NOMO-1 (cell line): ENCODE measurements at regions not wholly inside any gene's neighbourhood (a gene's known extent, or its start where the extent isn't known, plus 50 kb on each side); places are given as distances from the start of the nearest gene placed in this dataset.
A peak's percentile ranks its signal among the peaks of the same experiment; 100 is the strongest.

Source experiments
- DNase-seq, 2 experiments: peaks; one replicate each; lab custom pipeline; 2025; ENCODE audit not compliant: unreplicated experiment in 2 of 2; lab: John Stamatoyannopoulos, UW

DNA sequence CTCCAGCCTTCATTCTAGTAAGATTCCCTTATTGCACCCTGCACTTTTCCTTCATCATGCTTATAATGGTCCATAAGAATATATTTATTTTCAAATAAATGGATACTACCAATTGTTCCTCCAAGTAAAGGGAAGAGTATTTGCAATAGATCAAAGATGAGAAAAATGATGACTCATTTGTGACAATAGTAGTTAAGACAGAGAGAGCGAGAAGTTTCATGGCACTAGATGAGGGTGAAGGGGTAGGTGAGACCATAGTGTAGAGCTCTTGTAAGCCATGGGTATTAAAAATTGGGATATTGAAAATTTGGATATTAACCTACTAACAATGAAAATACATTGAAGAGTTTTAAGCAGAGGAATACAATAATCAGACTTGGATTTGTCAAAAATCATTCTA lies 404.6 kb downstream of the EFNA5 start:
- DNase-seq, result no peak

- no peak for DNase-seq
Observed at GRCh38 chr5:107265193-107265592, 405.5 kb downstream of the EFNA5 start.

DNA sequence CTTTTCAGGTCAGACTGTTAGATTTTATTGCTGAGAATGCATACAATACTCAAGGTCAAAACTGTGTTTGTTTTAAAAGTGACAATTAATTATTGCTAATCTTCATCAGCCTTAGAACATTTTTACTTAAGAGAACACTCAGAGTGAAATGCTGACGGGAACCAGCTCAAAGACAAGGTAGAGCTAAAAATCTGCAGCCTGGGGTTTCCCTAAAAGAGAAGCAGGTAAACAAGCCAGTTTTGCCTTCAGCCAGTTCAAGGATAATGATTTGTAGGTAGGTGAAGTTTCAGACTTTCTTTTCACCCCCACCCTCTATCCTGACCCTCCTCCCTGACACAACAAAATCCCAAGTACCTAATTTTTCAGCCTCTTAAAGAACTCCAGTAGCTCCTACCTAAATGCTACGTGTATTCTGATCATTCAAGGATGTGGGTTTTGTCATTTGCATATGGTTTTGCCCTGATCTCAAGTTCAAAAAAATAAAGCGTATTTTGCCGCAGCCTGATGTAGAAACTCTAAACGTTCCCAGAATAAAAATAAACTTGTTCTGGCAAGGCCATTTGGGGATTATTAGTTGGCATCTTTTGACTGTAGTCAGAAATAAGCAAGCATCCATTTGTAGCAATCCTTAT lies 407.2 kb downstream of the EFNA5 start:
- DNase-seq, result no peak

DNA sequence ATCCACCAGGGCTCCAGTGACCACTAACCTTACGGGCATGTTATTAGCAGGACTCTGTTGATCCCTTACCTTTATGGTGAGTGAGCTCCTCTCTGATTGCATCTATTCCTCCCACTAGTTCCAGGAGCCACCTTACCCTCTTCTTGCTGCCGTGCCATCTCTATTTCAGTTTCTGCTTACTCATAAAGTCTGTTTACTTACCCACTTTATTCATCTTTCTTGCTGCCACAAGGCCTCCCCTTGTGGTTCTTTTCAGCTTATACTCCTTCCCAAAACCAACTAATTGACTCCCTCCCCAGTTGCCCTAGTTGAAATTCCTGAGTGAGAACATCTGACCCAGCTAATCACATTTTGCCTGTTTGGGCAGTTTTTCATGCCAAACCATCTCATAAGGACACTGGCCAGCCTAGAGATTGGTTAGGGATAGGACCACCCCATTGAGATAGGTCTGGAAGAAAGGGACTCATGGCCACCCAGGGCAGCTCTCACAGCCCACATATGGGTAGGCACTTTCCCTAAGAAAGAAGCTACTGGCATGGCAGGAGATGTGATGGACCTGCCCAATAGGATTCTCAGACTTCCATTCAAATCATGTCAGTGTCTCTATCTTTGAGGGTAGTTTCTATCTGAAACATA lies 412.7 kb downstream of the EFNA5 start:
- no peak for DNase-seq

DNA sequence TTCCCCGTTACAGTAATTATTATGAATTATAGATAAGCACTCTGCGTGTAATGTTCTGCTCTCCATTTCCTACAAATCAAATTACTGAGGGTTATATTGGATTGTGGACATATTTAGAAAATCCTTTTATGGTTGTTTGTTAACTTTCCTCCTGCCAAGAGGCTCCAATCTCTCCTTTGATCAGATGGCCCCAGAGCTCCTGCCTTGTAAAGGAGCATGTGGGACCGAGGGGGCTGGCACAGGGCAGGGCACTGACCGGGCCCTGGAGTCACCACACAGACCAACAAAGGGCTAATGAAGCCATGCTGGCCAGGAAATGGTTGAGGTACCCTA lies 415.9 kb downstream of the EFNA5 start:
- DNase-seq, result no peak

GRCh38 chr5:107254214-107254901 lies 416.4 kb downstream of the EFNA5 start:
- no peak for DNase-seq

- DNase-seq, result no peak
Observed at GRCh38 chr5:107253246-107253645, 417.5 kb downstream of the EFNA5 start.

DNA sequence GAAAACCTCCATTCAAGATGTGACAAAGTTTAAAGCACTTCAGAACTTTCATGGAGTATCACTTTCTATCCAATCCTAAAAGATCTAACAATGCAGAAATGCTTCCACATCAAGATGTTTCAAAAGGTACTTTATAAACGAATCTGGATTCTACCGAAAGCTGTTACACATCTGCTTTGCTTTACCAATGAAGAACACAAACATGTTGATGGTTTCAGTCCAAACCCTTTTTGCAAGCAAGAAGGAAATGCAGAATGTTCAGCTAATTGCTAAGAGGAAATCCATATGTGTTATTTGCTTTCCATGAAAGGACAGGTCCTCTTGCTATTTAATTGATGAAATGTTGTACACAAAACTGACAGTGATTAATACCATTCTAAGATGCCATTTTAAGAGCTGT lies 419.6 kb downstream of the EFNA5 start:
- no peak for DNase-seq

GRCh38 chr5:107248066-107248695 lies 422.6 kb downstream of the EFNA5 start:
- peak in 1 of 2 experiments; percentile 20 for DNase-seq

DNA sequence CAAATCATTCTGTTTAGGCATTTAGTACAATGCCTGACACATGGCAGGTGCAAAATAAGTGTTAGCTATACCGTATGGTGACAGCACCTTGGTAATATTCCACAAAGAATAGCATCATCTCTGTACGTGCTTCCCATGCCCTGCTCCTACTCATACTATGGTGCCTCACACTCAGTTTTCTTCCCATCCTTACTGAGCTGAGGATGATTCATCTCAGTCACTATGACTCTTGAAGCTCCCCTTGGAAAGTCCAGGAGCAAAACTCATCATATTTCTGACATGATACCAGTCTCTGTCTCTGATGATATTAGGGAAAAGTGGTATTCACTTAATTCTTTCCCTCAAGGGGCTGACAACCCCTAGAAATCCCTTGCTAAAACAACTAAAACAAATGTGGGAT lies 423.3 kb downstream of the EFNA5 start:
- no peak for DNase-seq

- no peak for DNase-seq
Observed at GRCh38 chr5:107243220-107243579, 427.5 kb downstream of the EFNA5 start.

DNA sequence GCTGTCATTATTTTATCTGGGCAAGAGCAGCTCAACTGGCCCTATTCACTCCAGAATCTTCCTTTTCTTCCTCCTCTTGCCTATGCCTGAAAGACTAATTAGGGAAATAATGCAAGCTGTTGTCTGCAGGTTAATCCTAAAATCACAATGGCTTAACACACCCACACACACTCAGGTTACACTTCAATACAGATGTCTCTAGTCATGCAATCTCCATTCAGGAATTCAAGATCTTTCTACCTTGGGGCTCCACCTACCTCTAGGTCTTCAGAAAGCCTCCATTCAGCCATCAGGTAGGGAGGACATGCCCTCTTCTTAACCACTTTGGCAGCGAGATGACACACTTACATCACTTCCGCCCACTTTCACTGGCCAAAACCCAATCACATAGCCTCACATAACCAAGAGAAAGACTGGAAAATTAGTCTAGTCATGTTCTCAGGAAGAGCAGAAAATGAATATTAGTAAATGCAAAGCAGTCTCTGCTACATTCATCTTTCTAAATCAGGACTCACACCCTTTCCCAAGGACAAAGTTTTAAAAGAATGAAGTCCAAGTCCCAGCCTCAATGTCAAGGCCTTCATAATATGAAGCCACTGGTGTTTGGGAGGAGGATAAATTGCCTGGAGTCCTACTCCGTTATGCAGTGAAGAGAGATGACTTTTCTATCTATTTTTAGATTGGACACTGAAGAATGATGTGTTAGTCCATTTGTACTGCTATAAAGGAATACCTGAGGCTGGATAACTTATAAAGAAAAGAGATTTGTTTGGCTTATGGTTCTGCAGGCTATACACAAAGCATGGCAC lies 428.1 kb downstream of the EFNA5 start:
- no peak for DNase-seq

DNA sequence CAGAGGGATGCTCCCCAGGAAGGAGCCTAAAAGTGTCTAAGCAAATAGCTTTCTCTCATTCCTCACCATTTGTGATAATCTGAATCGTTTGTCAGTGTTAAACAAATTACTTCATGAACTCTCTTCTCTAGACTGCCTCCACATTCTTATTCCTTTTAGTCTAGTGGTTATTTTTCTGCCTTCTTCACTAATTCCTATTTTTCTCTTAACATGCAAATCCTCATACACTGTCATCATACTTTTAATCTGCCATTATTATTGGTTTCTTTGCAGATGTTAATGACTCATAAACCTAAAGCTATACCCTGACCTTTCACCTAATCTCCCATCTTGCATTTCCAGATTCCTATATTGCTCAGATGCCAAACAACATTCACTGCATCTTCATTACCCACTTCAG lies 428.9 kb downstream of the EFNA5 start:
- DNase-seq, result no peak

GRCh38 chr5:107235167-107235566 lies 435.6 kb downstream of the EFNA5 start:
- no peak for DNase-seq

DNA sequence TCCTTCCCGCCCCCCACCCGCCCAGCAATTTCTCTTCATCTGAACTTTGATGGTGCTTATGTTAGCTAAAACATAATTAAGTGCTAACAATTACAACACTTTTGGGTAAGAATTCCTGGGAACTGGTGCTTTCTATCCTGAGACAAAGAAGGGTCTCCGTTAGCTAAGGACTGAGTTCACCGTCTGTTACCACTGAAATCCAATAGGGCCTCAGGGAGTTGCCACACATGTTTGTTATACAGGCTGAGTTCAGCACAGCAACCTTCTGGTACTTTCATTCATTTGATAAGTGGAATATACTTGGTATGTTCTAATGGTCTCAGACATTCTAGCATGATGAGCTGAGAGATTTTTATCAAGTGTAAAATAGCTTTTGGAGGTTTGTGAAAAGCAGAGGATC lies 437.9 kb downstream of the EFNA5 start:
- no peak for DNase-seq

DNA sequence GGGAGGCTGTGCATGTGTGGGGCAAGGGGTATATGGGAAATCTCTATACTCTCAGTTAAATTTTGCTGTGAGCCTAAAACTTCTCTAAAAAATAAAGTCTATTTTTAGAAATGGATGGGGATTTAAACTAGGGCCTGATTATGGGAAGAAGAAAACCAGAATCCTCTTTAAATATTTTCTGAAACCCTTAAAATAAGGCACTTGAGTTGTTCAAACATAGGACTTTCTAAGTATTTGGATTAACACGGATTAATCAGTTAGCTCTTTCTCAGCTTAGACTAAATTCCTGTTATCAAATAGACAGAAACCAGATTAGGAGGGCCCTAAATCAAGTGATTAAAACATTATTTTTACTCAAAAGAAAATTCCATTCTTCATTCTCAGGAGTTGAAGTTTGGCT lies 438.4 kb downstream of the EFNA5 start:
- DNase-seq, result no peak

DNA sequence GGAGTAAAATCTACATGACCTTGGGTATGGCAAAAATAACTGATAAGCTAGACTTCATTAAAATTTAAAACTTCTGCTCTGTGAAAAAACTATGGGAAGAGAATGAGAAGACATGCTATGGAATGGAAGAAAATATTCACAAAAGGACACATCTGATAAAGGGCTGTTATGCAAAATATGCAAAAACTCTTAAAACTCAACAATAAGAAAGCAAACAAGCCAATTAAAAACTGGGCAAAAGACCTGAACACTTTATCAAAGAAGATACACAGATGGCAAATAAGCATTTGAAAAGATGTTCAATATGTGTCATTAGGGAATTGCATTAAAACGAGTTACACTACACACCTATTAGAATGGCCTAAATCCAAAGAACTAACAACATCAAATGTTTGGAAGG lies 439.5 kb downstream of the EFNA5 start:
- no peak for DNase-seq

- DNase-seq, result no peak
Observed at GRCh38 chr5:107230367-107230766, 440.4 kb downstream of the EFNA5 start.

DNA sequence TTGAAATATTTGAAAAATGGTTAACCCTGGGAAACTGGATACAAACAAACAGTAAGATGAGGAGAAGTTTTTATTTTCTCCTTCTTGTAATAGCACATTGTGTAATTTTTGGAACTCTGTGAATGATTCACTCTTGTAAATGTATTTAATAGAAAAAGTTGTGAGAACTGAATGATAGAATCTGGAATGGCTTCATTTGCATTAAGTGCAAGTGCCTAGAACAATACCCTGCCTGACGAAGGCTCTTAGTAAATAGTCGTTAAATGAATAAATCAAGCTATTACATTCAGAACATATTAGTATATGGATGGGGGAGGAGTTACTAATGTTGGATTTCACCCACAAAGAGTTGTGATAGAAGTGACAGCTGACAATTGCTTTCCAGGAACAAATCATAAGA lies 442.5 kb downstream of the EFNA5 start:
- no peak for DNase-seq

GRCh38 chr5:107224272-107224671 lies 446.5 kb downstream of the EFNA5 start:
- DNase-seq, result no peak

DNA sequence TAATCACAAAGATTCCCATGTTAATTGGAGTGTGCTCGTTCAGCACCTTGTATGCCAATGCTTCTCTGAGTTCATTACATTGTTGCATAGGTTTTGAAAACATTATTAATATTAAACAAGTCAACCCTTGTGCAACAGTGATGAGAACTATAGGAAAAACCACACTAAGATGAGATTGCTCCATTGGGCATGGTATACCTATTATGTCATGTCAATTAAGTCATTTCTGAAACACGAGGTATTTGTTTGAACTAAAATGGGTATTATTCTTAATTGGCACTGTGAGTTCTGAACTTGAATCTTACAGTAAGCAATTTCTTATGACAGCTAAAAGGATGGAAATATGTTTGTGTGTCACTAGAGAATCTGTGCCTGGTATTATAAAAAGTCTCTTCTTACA lies 447.7 kb downstream of the EFNA5 start:
- DNase-seq, result no peak
